ENCODE measurements at regions not wholly inside any gene's neighbourhood (a gene's known extent, or its start where the extent isn't known, plus 50 kb on each side); places are given as distances from the start of the nearest gene placed in this dataset.

DNA sequence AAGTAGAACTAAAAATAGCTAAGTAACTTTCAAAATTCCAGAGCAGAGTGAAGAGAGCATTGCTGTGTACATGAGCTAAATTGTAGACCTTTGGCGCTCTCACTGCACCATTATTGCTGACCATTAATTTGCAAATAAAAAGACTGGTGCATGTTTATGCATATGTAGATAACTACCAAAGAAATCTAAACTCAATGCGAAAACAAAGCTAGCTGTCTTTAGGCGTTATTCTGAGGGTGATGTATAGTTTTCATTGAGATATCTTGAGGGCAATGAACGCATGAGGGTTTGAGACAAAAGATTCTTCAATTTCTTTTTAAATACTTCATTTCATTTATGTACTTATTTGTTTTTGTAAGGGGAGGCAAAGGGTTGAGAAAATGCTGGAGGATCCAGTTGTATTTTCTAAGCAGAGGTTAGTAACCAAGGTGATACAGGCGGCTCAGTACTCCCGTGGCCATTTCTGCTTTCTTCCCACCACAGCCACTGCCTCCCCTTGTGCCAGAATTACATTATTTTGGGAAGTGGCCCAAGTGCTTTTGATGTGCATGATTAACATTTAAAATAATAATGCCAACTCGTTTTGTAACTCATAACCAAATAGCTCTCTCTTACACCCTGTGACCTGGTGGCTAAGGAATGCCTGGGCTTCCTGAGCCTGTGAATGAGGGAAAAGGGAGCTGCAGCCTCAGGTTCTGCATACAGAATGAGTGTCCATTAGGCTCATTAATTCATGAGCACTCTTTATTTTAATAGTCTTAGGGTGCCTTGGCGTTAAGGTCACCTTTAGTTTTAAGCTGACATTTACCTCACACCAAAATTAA lies 797.8 kb upstream of the GYPC start:
- no peak for DNase-seq (ENCODE audit: low read depth in 2 of 2)

DNA sequence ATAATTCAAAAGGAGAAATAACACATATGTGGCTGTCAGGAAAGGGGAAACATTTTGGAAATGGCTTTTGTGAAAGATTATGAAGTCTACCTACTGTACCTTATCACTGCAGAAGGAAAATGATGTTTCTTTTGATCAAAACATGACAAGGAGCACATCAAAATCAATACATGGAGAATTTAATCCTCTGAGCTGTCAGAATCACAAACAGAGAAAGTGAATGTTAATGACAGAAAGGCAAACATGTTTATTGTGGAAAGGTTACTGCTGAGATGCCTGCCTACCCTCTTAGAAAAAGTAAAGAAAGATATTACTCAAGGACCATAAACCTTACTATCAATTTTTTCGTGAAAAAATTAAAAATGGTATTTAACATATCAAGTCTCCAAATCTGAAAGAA lies 794.5 kb upstream of the GYPC start:
- no peak for DNase-seq (ENCODE audit: low read depth in 2 of 2)

- DNase-seq (ENCODE audit: low read depth in 2 of 2) = no peak
These were observed 788.0 kb upstream of the GYPC start for GRCh38 chr2:125867908-125868307.

DNA sequence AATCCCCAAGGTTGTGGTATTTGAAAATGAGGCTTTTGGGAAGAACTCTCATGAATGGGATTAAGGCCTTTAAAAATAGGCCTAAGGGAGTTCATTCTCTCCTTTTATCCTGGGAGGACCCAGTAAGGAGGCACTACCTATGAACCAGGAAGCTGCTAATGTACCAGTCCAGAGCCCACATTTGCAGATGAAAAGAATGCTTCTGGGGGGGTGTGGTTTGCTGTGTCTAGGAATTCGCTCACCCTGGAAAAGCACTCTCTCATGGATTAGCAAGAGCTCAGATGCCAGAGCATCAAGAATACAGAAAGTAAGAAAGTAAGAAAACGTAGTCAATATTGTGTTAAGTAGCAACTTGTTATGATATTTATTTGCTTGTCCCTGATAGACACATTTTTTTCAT lies 785.7 kb upstream of the GYPC start:
- DNase-seq (ENCODE audit: low read depth in 2 of 2) = no peak

DNA sequence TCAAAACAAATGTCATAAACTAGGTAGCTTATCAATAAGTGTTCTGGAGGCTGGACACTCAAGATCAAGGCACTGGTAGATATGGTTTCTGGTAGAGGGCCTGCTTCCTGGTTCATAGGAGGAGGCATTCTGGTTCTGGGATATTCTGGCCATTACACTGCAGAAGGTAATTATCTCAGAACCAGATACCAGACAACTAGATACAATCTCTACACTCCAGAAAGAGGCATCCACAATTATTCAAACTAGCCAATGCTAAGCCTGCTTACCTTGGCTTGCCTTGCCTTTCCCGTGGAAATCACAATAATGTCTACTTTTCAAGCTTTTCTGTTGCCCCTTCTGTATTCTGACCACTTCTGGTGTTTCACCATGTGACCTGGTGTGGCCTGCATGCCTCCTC lies 785.2 kb upstream of the GYPC start:
- no peak for DNase-seq (ENCODE audit: low read depth in 2 of 2)

DNA sequence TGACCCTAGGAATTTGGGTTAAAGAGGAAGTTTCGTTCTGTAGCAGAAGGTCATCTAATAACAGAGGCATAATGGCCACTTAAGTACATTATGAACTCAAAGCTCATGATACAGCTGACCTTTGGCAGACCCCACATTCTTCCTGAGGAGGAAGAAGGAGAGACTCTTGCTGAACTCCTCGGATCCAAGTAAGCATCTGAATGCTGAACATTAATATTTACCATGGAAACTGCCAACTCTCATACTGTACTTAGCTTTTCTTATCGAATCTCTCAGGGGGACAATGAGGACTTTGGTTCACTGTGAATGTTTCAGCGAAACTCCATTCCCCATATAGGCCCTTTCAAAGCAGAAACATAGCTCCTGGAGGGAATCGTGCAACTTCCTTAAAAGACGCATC lies 781.4 kb upstream of the GYPC start:
- no peak for DNase-seq (ENCODE audit: low read depth in 2 of 2)

- no peak for DNase-seq (ENCODE audit: low read depth in 2 of 2)
These were observed 770.6 kb upstream of the GYPC start for GRCh38 chr2:125885340-125885739.

GRCh38 chr2:125886153-125886552 lies 769.8 kb upstream of the GYPC start:
- DNase-seq (ENCODE audit: low read depth in 2 of 2) = no peak

DNA sequence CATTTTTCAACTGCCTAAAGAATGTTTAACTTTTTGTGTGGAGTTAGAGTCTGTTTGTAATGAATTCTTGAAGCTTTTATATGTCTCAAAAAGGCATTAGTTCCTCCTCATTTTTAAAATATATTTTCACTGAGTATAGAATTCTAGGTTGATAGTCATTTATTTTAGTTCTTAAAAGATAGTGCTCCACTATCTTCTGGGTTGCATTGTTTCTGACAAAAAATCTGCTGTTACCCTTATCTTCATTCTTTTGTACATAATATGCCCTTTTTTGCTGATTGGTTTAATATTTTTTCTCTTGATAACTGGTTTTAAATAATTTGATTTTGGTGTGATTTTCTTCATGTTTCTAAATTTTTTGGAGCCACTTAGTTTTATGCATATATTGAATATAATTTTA lies 754.7 kb upstream of the GYPC start:
- DNase-seq (ENCODE audit: low read depth in 2 of 2) = no peak

GRCh38 chr2:125925891-125926546 lies 729.9 kb upstream of the GYPC start:
- DNase-seq (ENCODE audit: low read depth in 2 of 2) = no peak

- DNase-seq (ENCODE audit: low read depth in 2 of 2) = no peak
These were observed 720.4 kb upstream of the GYPC start for GRCh38 chr2:125935559-125935958.

- no peak for DNase-seq (ENCODE audit: low read depth in 2 of 2)
These were observed 713.2 kb upstream of the GYPC start for GRCh38 chr2:125942585-125943424.

DNA sequence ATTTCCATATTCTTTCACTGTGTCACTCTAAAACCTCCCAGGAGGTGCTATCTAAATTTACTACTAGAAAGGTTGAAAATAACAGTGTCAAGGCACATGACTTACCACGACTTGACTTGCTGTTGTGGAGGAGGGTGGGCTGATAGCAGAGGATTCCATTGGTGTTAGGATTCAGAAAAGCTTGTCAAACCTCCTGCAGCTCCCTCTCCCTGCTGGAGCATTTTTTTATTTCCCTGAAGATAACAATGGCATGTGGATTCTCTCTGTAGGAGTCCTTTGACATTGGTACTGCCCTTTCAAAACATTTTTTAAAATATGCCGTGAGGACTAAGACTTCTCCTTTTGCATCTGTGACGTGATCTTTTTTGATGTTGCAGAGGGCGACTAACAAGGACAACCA lies 696.9 kb upstream of the GYPC start:
- no peak for DNase-seq (ENCODE audit: low read depth in 2 of 2)

GRCh38 chr2:125961739-125962138 lies 694.2 kb upstream of the GYPC start:
- no peak for DNase-seq (ENCODE audit: low read depth in 2 of 2)

DNA sequence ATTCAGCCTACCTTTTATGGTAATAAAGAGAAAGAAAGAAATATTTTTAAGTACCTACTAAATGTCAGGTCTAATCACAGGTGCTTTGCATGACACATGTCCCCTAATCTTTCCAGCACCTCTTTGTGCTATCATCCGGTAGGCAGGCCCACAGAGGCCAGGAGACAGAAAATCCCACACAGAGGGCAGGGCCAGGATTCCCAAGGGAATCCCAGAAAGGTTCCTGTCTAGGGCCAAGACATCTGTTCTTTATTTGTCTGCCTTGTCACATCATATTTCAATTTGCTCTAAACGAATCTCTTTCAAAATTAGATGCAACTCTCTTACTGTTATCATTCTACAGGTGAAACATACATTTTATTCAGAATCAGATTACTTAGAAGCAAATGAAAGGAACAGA lies 676.1 kb upstream of the GYPC start:
- DNase-seq (ENCODE audit: low read depth in 2 of 2) = no peak

DNA sequence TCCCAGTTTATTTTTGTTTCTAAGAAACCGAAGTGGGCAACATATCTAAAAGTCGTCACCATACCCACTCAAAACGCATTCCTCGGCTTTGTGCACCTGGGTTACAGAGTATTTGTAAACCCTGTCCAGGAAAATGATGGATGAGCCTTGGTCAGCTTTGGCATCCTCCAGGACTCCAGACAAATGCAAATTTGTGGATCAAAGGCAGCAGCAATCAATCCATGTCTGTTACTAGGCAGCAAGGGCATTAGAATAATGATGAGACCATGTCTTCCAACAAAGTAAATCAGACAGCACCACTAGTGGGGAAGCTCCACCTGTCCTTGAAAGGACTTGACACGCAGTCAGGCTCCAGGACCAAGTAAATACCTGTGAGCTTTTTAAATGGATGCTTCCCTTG lies 672.6 kb upstream of the GYPC start:
- no peak for DNase-seq (ENCODE audit: low read depth in 2 of 2)

- no peak for DNase-seq (ENCODE audit: low read depth in 2 of 2)
These were observed 626.6 kb upstream of the GYPC start for GRCh38 chr2:126029316-126029715.

DNA sequence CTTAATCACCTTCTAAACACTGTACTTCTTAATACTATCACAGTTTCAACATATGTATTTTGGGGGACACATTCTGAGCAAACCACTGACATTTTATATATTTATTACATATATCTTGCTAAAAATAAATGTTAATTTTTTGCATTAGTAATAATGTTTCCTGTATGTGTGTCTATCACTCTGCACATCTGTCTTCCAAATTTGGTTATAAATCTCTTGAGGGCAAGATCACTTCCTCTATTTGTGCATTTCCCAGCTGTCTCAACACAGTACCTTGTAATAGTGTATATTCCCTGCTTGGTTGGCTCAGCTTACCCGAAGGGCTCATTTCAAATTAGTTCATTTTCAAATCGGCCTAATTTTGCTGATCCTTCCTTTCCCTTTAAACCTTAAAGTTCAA lies 617.1 kb upstream of the GYPC start:
- no peak for DNase-seq (ENCODE audit: low read depth in 2 of 2)

GRCh38 chr2:126041391-126042047 lies 614.4 kb upstream of the GYPC start:
- DNase-seq (ENCODE audit: low read depth in 2 of 2) = no peak

DNA sequence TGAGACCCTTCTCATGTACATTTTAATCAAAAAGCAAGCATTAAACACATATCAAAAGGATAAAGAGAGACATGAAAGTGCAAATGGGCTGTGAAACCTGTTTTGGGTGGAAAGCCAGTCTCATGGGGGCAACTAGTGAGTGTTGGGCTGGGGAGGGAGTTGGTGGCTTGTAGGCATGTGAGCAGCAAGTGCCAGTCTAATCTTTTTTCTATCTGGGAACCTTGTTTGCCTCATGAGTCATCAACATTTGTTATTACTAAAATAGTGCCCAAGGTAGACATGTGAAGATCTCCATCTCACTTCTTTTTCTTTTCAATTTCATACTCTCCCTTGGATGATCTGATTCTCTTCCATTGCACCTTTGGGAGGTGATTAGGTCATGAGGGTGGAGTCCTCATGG lies 613.9 kb upstream of the GYPC start:
- DNase-seq (ENCODE audit: low read depth in 2 of 2) = no peak

GRCh38 chr2:126048719-126049118 lies 607.2 kb upstream of the GYPC start:
- no peak for DNase-seq (ENCODE audit: low read depth in 2 of 2)

GRCh38 chr2:126049461-126049860 lies 606.5 kb upstream of the GYPC start:
- DNase-seq (ENCODE audit: low read depth in 2 of 2) = no peak
